ENCODE measurements at regions not wholly inside any gene's neighbourhood (a gene's known extent, or its start where the extent isn't known, plus 50 kb on each side); places are given as distances from the start of the nearest gene placed in this dataset.

DNA sequence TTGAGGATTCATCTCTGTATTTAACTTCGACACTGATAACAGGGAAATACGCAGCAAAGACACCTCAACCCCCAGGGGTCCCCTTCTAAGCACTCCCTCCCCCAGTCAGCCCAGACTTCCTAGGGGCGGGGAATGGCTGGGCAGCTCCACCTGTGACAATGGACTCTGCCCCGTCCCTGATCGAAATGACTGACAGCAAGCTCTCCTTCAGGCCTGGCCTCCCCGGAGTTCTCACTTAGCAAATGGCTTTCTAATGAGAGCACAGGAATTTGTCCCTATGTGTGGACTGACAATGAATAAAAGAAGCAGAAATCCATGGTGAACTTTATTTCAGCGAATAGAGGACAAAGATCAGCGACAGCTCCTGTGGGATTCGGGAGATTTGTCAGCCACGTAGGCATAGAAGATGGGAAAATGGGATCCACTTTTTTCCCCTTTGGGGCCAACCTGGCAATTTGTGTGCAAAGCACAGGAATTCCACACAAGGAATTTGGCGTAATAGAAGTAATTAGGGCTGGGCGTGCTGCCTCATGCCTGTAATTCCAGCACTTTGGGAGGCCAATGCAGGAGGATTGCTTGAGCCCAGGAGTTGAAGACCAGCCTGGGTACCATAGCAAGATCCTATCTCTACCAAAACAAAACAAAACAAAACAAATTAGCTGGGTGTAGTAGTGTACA lies 63.8 kb downstream of the TNFAIP2 start:
- H3K4me3 ChIP-seq (replicated peaks; ENCODE audit: low read depth, low read length), result no peak overlapping the region
- DNase-seq (ENCODE audit: low read depth), result no peak
- no peak for TF ChIP-seq CTCF (IDR thresholded peaks at IDR 0.05; ENCODE audit: low read length, missing control alignments)

- H3K4me3 ChIP-seq (replicated peaks; ENCODE audit: low read depth, low read length), result no peak overlapping the region
- TF ChIP-seq CTCF (IDR thresholded peaks at IDR 0.05; ENCODE audit: low read length, missing control alignments), result no peak
- DNase-seq (ENCODE audit: low read depth), result no peak
Measured at GRCh38 chr14:103187911-103188310, 64.7 kb downstream of the TNFAIP2 start.

DNA sequence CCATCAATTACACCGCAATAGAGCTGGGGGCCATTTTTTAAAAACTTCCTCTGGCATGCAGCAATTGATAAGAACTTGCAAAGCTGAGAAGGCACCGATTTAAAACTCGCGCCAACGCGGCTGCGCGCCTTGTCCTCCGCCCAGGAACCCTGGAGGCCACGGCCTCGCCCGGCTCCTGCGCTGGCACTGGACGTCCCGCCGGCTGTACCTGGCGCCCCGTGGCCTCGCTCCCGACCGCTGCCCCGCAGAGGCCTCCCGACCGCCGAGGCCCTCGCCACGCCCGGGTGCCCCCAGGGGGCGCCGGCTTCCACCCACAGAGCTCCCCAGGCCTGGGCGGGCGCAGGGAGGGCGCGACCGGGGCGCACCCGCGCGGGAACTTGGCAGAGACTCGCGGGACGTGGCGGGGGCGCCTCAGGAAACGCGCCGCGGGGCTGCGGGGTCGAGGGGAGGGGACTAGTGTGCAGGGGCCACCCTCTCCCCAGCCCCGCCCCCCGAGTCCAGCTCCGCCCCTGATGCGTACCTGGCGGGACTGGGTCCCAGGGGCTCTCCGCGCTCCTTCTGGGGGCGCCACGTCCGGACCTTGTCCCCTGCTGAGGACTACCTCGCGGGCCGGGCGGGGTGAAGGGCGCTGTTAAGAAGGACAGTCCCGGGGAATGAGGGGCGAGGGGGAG lies 65.7 kb downstream of the TNFAIP2 start:
- TF ChIP-seq CTCF (IDR thresholded peaks at IDR 0.05; ENCODE audit: low read length, missing control alignments), result no peak
- peak; percentile 18 for DNase-seq (ENCODE audit: low read depth)
- H3K4me3 ChIP-seq (replicated peaks; ENCODE audit: low read depth, low read length), result peak overlapping the region; percentile 17

GRCh38 chr14:103189481-103190470 lies 66.5 kb downstream of the TNFAIP2 start:
- no peak overlapping the region for H3K4me3 ChIP-seq (replicated peaks; ENCODE audit: low read depth, low read length)

GRCh38 chr14:103190741-103191140 lies 67.5 kb downstream of the TNFAIP2 start:
- TF ChIP-seq CTCF (IDR thresholded peaks at IDR 0.05; ENCODE audit: low read length, missing control alignments), result no peak
- no peak overlapping the region for H3K4me3 ChIP-seq (replicated peaks; ENCODE audit: low read depth, low read length)
- DNase-seq (ENCODE audit: low read depth), result no peak

More at GRCh38 chr14:103189481-103190470, 66.5 kb downstream of the TNFAIP2 start:
- no peak for TF ChIP-seq CTCF (IDR thresholded peaks at IDR 0.05; ENCODE audit: low read length, missing control alignments)
- no peak for DNase-seq (ENCODE audit: low read depth)

DNA sequence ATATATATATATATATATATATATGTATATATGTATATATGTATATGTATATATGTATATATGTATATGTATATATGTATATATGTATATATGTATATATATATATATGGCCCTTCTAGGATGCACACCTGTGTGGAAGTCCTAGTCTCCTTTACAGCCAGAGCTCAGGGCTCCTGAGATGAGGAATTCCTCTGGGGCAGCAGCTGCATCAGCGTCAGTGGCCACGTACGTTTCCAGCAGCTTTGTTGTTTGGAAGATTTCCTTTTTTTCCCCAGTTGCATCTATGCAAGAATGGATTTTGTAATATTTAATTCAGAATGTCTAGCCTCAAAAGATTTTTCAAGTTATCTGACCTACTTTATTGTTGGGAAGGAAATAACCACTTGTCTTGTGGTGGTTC lies 68.6 kb downstream of the TNFAIP2 start:
- H3K4me3 ChIP-seq (replicated peaks; ENCODE audit: low read depth, low read length), result no peak overlapping the region
- TF ChIP-seq CTCF (IDR thresholded peaks at IDR 0.05; ENCODE audit: low read length, missing control alignments), result no peak
- DNase-seq (ENCODE audit: low read depth), result no peak

Data from fibroblast of pulmonary artery (primary cell).